LNCAP (cell line): ENCODE measurements at regions not wholly inside any gene's neighbourhood (a gene's known extent, or its start where the extent isn't known, plus 50 kb on each side); places are given as distances from the start of the nearest gene placed in this dataset.

ENCODE experiments used
- TF ChIP-seq, protein P1 (sequence below): fragments of 450-650 bp; IDR thresholded peaks from 2 replicates; pipeline ENCODE4 v1.5.1; 2017; ENCODE audit warnings: mild to moderate bottlenecking

GRCh38 chr4:16411501-16412085 lies 185.3 kb upstream of the TAPT1 start:
- TF ChIP-seq, protein P1, sequence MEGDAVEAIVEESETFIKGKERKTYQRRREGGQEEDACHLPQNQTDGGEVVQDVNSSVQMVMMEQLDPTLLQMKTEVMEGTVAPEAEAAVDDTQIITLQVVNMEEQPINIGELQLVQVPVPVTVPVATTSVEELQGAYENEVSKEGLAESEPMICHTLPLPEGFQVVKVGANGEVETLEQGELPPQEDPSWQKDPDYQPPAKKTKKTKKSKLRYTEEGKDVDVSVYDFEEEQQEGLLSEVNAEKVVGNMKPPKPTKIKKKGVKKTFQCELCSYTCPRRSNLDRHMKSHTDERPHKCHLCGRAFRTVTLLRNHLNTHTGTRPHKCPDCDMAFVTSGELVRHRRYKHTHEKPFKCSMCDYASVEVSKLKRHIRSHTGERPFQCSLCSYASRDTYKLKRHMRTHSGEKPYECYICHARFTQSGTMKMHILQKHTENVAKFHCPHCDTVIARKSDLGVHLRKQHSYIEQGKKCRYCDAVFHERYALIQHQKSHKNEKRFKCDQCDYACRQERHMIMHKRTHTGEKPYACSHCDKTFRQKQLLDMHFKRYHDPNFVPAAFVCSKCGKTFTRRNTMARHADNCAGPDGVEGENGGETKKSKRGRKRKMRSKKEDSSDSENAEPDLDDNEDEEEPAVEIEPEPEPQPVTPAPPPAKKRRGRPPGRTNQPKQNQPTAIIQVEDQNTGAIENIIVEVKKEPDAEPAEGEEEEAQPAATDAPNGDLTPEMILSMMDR = no peak

- TF ChIP-seq, protein P1 = no peak
Observed at GRCh38 chr4:16391196-16391595, 164.9 kb upstream of the TAPT1 start.

GRCh38 chr4:16387448-16387847 lies 161.2 kb upstream of the TAPT1 start:
- TF ChIP-seq, protein P1 = no peak

DNA sequence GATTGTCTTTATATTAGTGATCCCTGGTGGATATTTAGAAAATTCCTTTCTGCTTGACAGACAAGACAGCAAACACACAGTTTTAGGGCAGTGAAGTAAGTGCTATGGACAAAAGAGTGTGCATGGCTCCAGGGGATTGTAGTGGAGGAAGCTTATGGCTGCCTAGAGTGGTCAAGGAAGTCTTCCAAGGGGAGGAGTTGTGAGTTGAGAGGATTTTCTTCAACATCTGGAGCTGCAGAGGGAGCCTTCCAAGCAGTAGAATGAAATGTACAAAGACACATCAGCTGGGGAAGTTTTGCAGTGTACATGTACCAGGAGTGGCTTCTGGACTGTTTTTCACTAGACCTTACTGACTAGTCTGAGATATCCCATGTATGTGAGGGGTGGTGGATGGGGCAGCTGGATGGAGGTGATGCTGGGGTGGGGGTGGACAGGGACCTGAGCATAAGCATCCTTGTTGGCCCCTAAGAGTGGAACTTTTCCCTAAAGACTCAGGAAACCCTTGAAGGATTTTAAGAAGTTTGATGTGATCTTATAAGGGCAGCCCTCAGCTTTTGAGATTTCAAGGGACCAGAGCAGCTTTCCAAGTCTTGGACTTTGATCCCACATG lies 160.5 kb upstream of the TAPT1 start:
- TF ChIP-seq, protein P1 = no peak

- TF ChIP-seq, protein P1 = no peak
Observed at GRCh38 chr4:16384576-16384975, 158.3 kb upstream of the TAPT1 start.

- TF ChIP-seq, protein P1 = no peak
Observed at GRCh38 chr4:16382571-16382970, 156.3 kb upstream of the TAPT1 start.

DNA sequence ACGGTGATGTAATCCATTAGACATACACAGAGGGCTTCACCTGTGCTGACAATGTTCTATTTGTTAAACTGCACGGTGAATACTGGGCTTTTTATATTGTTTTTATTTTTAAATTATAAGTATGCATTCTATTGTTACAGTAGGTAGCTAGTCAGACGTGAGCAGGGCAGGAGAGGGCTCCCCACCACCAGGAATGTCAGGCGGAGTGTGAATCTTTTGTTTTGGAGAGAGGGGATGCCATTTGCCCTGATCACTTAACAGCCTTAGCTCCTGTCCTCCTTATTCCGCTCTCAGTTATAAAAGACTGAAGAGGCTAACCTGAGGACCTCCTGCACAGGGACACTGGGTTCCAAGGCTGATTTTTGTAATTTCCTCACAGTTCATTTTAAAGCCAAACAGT lies 151.6 kb upstream of the TAPT1 start:
- TF ChIP-seq, protein P1 = no peak
